Subcutaneous abdominal adipose tissue (tissue), 5 donors: ENCODE measurements at regions not wholly inside any gene's neighbourhood (a gene's known extent, or its start where the extent isn't known, plus 50 kb on each side); places are given as distances from the start of the nearest gene placed in this dataset.

Experiments used
- H3K27ac ChIP-seq: one replicate; pipeline ENCODE4 v1.7.0; 2013; ENCODE audit warnings: low read depth, mild to moderate bottlenecking, inconsistent platforms, low read length, moderate library complexity
- H3K27me3 ChIP-seq, 5 donors: one replicate each; pipeline ENCODE4 v1.7.0; 2013; ENCODE audit warnings: low read length in 5 of 5, inconsistent platforms in 1 of 5; ENCODE audit not compliant: control insufficient read depth in 5 of 5, insufficient read depth in 4 of 5
- H3K36me3 ChIP-seq, 5 donors: one replicate each; pipeline ENCODE4 v1.7.0; 2013; ENCODE audit warnings: low read length in 5 of 5; ENCODE audit not compliant: control insufficient read depth in 5 of 5, insufficient read depth in 5 of 5
- H3K4me1 ChIP-seq, 5 donors: one replicate each; pipeline ENCODE4 v1.7.0; 2013; ENCODE audit warnings: low read length in 5 of 5, mild to moderate bottlenecking in 3 of 5, moderate library complexity in 1 of 5; ENCODE audit not compliant: control insufficient read depth in 5 of 5, insufficient read depth in 5 of 5
- H3K4me3 ChIP-seq, 5 donors: one replicate each; pipeline ENCODE4 v1.7.0; 2013; ENCODE audit warnings: low read length in 5 of 5, low read depth in 1 of 5
- H3K9ac ChIP-seq, 5 donors: one replicate each; pipeline ENCODE4 v1.7.0; 2013; ENCODE audit warnings: low read length in 5 of 5, mild to moderate bottlenecking in 4 of 5, moderate library complexity in 3 of 5
- H3K9me3 ChIP-seq, 5 donors: one replicate each; pipeline ENCODE4 v1.7.0; 2013; ENCODE audit warnings: low read length in 5 of 5; ENCODE audit not compliant: control insufficient read depth in 5 of 5
- donor health status: healthy.
- donor health status: healthy.
- donor health status: healthy.
- donor health status: healthy.
- donor health status: healthy.

GRCh38 chr18:7338846-7339245 is 108.0 kb downstream of the LRRC30 start:
- Histone ChIP-seq H3K27ac (no peak overlapping the region), H3K4me3 (no peak overlapping the region), H3K9me3 (no peaks in the 10 kb centered on the region), H3K9ac (no peak overlapping the region), H3K27me3 (no peaks in the 10 kb centered on the region), H3K36me3 (no peaks in the 10 kb centered on the region), H3K4me1 (no peaks in the 10 kb centered on the region)

- Histone ChIP-seq H3K9me3 (no peaks in the 10 kb centered on the region), H3K36me3 (no peaks in the 10 kb centered on the region)
These were observed 110.9 kb downstream of the LRRC30 start for GRCh38 chr18:7341581-7342337.

GRCh38 chr18:7349181-7349837 is 118.4 kb downstream of the LRRC30 start:
- no peaks in the 10 kb centered on the region for H3K27me3 ChIP-seq

More at GRCh38 chr18:7341581-7342337, 110.9 kb downstream of the LRRC30 start:
- Histone ChIP-seq H3K4me3 (no peak overlapping the region), H3K4me1 (no peaks in the 10 kb centered on the region), H3K27me3 (no peaks in the 10 kb centered on the region), H3K9ac (no peak overlapping the region), H3K27ac (no peak overlapping the region)

GRCh38 chr18:7358989-7359726 is 128.3 kb downstream of the LRRC30 start:
- no peak overlapping the region for H3K9ac ChIP-seq
- H3K4me1 ChIP-seq, result peaks cover 0 to 5% (median 0%) of the 10 kb centered on the region in 5 donors
- no peaks in the 10 kb centered on the region for H3K36me3 ChIP-seq
- no peaks in the 10 kb centered on the region for H3K27me3 ChIP-seq
- H3K9me3 ChIP-seq, result peaks cover 0 to 3% (median 0%) of the 10 kb centered on the region in 5 donors
- no peak overlapping the region for H3K27ac ChIP-seq
- H3K4me3 ChIP-seq, result no peak overlapping the region

More at GRCh38 chr18:7349181-7349837, 118.4 kb downstream of the LRRC30 start:
- Histone ChIP-seq H3K4me1 (peaks cover 2 to 9% (median 5%) of the 10 kb centered on the region in 5 donors), H3K9ac (no peak overlapping the region), H3K4me3 (no peak overlapping the region), H3K36me3 (no peaks in the 10 kb centered on the region), H3K9me3 (peaks cover 0 to 4% (median 0%) of the 10 kb centered on the region in 5 donors), H3K27ac (no peak overlapping the region)

- H3K9me3 ChIP-seq, result peaks cover 0 to 3% (median 0%) of the 10 kb centered on the region in 5 donors
- no peak overlapping the region for H3K9ac ChIP-seq
- no peaks in the 10 kb centered on the region for H3K36me3 ChIP-seq
- no peaks in the 10 kb centered on the region for H3K27me3 ChIP-seq
- H3K4me3 ChIP-seq, result no peak overlapping the region
- H3K27ac ChIP-seq, result no peak overlapping the region
- H3K4me1 ChIP-seq, result peaks cover 0 to 6% (median 0%) of the 10 kb centered on the region in 5 donors
These were observed 129.8 kb downstream of the LRRC30 start for GRCh38 chr18:7360606-7361170.

- H3K27ac ChIP-seq, result no peak overlapping the region
- no peaks in the 10 kb centered on the region for H3K36me3 ChIP-seq
- peaks cover 0 to 30% (median 3%) of the 10 kb centered on the region in 5 donors for H3K4me1 ChIP-seq
- no peak overlapping the region for H3K4me3 ChIP-seq
- no peak overlapping the region for H3K9ac ChIP-seq
- peaks cover 0 to 3% (median 0%) of the 10 kb centered on the region in 5 donors for H3K9me3 ChIP-seq
- H3K27me3 ChIP-seq, result peaks cover 0 to 4% (median 0%) of the 10 kb centered on the region in 5 donors
These were observed 132.4 kb downstream of the LRRC30 start for GRCh38 chr18:7363338-7363737.

- H3K36me3 ChIP-seq, result no peaks in the 10 kb centered on the region
- H3K4me3 ChIP-seq, result peak overlapping the region in 1 of 5 donors; percentile 7
- H3K27me3 ChIP-seq, result peaks cover 0 to 4% (median 0%) of the 10 kb centered on the region in 5 donors
- H3K27ac ChIP-seq, result peak overlapping the region; percentile 38
- H3K9ac ChIP-seq, result no peak overlapping the region
- peaks cover 7 to 53% (median 18%) of the 10 kb centered on the region in 5 donors for H3K4me1 ChIP-seq
- no peaks in the 10 kb centered on the region for H3K9me3 ChIP-seq
These were observed 135.7 kb downstream of the LRRC30 start for GRCh38 chr18:7366597-7366996.

- Histone ChIP-seq H3K9me3 (no peaks in the 10 kb centered on the region), H3K4me1 (peaks cover 7 to 59% (median 18%) of the 10 kb centered on the region in 5 donors), H3K27ac (peak overlapping the region; percentile 41), H3K9ac (no peak overlapping the region), H3K4me3 (no peak overlapping the region), H3K36me3 (no peaks in the 10 kb centered on the region), H3K27me3 (peaks cover 0 to 4% (median 0%) of the 10 kb centered on the region in 5 donors)
These were observed 136.4 kb downstream of the LRRC30 start for GRCh38 chr18:7367336-7367735.

- Histone ChIP-seq H3K9ac (peak overlapping the region in 1 of 5 donors; percentile 16), H3K36me3 (no peaks in the 10 kb centered on the region), H3K4me1 (peaks cover 7 to 72% (median 20%) of the 10 kb centered on the region in 5 donors), H3K27ac (peak overlapping the region; percentile 86), H3K9me3 (no peaks in the 10 kb centered on the region), H3K4me3 (no peak overlapping the region), H3K27me3 (peaks cover 0 to 4% (median 0%) of the 10 kb centered on the region in 5 donors)
These were observed 138.1 kb downstream of the LRRC30 start for GRCh38 chr18:7369006-7369405.
